ENCODE measurements at regions not wholly inside any gene's neighbourhood (a gene's known extent, or its start where the extent isn't known, plus 50 kb on each side); places are given as distances from the start of the nearest gene placed in this dataset.

GRCh38 chr2:198414976-198415375, 610.6 kb downstream of the PLCL1 start:
- DNase-seq (ENCODE audit: low spot score), result no peak
- no peak for ATAC-seq (ENCODE audit: insufficient number of reproducible peaks, low FRiP score, low read depth)
- Histone ChIP-seq H3K4me3 (no peak overlapping the region), H3K27ac (no peak overlapping the region), H3K36me3 (no peaks in the 10 kb centered on the region), H3K4me1 (ENCODE audit: control insufficient read depth in 1 of 2, low read depth in 2 of 2) (no peaks in the 10 kb centered on the region), H3K9me3 (no peaks in the 10 kb centered on the region), H3K27me3 (replicated peaks; ENCODE audit: insufficient read depth) (no peaks in the 10 kb centered on the region)
- TF ChIP-seq, protein P1, sequence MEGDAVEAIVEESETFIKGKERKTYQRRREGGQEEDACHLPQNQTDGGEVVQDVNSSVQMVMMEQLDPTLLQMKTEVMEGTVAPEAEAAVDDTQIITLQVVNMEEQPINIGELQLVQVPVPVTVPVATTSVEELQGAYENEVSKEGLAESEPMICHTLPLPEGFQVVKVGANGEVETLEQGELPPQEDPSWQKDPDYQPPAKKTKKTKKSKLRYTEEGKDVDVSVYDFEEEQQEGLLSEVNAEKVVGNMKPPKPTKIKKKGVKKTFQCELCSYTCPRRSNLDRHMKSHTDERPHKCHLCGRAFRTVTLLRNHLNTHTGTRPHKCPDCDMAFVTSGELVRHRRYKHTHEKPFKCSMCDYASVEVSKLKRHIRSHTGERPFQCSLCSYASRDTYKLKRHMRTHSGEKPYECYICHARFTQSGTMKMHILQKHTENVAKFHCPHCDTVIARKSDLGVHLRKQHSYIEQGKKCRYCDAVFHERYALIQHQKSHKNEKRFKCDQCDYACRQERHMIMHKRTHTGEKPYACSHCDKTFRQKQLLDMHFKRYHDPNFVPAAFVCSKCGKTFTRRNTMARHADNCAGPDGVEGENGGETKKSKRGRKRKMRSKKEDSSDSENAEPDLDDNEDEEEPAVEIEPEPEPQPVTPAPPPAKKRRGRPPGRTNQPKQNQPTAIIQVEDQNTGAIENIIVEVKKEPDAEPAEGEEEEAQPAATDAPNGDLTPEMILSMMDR (IDR thresholded peaks at IDR 0.05), result no peak

- H3K36me3 ChIP-seq, result no peaks in the 10 kb centered on the region
- H3K4me1 ChIP-seq (ENCODE audit: control insufficient read depth in 1 of 2, low read depth in 2 of 2), result no peaks in the 10 kb centered on the region
- DNase-seq (ENCODE audit: low spot score) (no peak), ATAC-seq (ENCODE audit: insufficient number of reproducible peaks, low FRiP score, low read depth) (no peak)
- H3K27ac ChIP-seq, result no peak overlapping the region
- no peaks in the 10 kb centered on the region for H3K27me3 ChIP-seq (replicated peaks; ENCODE audit: insufficient read depth)
- TF ChIP-seq, protein P1 (IDR thresholded peaks at IDR 0.05), result no peak
- no peak overlapping the region for H3K4me3 ChIP-seq
- H3K9me3 ChIP-seq, result no peaks in the 10 kb centered on the region
Observed at GRCh38 chr2:198411936-198412335, 607.5 kb downstream of the PLCL1 start.

- no peaks in the 10 kb centered on the region for H3K27me3 ChIP-seq (replicated peaks; ENCODE audit: insufficient read depth)
- DNase-seq (ENCODE audit: low spot score) (no peak), ATAC-seq (ENCODE audit: insufficient number of reproducible peaks, low FRiP score, low read depth) (no peak)
- TF ChIP-seq, protein P1 (IDR thresholded peaks at IDR 0.05), result no peak
- no peaks in the 10 kb centered on the region for H3K4me1 ChIP-seq (ENCODE audit: control insufficient read depth in 1 of 2, low read depth in 2 of 2)
- H3K27ac ChIP-seq, result no peak overlapping the region
- H3K4me3 ChIP-seq, result no peak overlapping the region
- H3K9me3 ChIP-seq, result no peaks in the 10 kb centered on the region
- no peaks in the 10 kb centered on the region for H3K36me3 ChIP-seq
Observed at GRCh38 chr2:198408171-198408570, 603.8 kb downstream of the PLCL1 start.

DNA sequence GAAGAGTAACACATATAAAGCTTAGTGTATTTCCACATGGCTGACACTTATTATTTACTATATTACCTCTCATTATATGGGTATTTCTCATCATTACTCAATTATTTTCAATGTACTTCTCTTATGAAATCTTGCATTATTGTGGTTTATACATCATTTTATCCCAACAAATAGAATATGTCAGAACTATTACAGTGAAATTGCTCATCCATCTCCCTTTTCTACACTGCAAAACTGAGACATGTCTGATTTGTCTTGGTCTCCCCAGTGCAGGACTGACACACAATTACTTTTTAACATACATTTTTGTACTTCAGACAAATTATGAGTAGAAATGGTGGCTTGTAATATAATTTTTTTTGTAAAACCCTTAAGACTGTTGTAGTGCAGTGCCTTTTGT, 600.9 kb downstream of the PLCL1 start:
- Histone ChIP-seq H3K9me3 (no peaks in the 10 kb centered on the region), H3K4me1 (ENCODE audit: control insufficient read depth in 1 of 2, low read depth in 2 of 2) (no peaks in the 10 kb centered on the region), H3K36me3 (no peaks in the 10 kb centered on the region), H3K27me3 (replicated peaks; ENCODE audit: insufficient read depth) (no peaks in the 10 kb centered on the region), H3K27ac (no peak overlapping the region), H3K4me3 (no peak overlapping the region)
- DNase-seq (ENCODE audit: low spot score), result no peak
- ATAC-seq (ENCODE audit: insufficient number of reproducible peaks, low FRiP score, low read depth), result no peak
- TF ChIP-seq, protein P1 (IDR thresholded peaks at IDR 0.05), result no peak

GRCh38 chr2:198401644-198402043, 597.3 kb downstream of the PLCL1 start:
- DNase-seq (ENCODE audit: low spot score) (no peak), ATAC-seq (ENCODE audit: insufficient number of reproducible peaks, low FRiP score, low read depth) (no peak)
- Histone ChIP-seq H3K4me3 (no peak overlapping the region), H3K36me3 (no peaks in the 10 kb centered on the region), H3K27me3 (replicated peaks; ENCODE audit: insufficient read depth) (no peaks in the 10 kb centered on the region), H3K27ac (no peak overlapping the region), H3K4me1 (ENCODE audit: control insufficient read depth in 1 of 2, low read depth in 2 of 2) (no peaks in the 10 kb centered on the region), H3K9me3 (no peaks in the 10 kb centered on the region)
- TF ChIP-seq, protein P1 (IDR thresholded peaks at IDR 0.05), result no peak
